Epithelial cell of proximal tubule (primary cell): ENCODE measurements at regions not wholly inside any gene's neighbourhood (a gene's known extent, or its start where the extent isn't known, plus 50 kb on each side); places are given as distances from the start of the nearest gene placed in this dataset.

ENCODE experiments used
- DNase-seq: peaks from one replicate; pipeline ENCODE4 v3.0.0-alpha.2; 2011; ENCODE audit warnings: low read depth
- H3K4me3 ChIP-seq: 2 replicates; pipeline ENCODE4 v1.5.1; 2011; ENCODE audit warnings: low read depth, mild to moderate bottlenecking, low read length
- CTCF ChIP-seq: conservative IDR thresholded peaks from 2 replicates; pipeline ENCODE4 v1.5.1; 2012; ENCODE audit warnings: low read depth, mild to moderate bottlenecking, low read length

GRCh38 chr3:84906065-84906464, 52.7 kb upstream of the CADM2 start:
- no peak for TF ChIP-seq CTCF
- DNase-seq = no peak
- no peak overlapping the region for H3K4me3 ChIP-seq
